Osteoblast (primary cell): ENCODE measurements at regions not wholly inside any gene's neighbourhood (a gene's known extent, or its start where the extent isn't known, plus 50 kb on each side); places are given as distances from the start of the nearest gene placed in this dataset.

ENCODE experiments used
- DNase-seq: peaks from one replicate; pipeline ENCODE4 v3.0.0; 2011; ENCODE audit warnings: low spot score, mixed read lengths; ENCODE audit not compliant: insufficient read length; ENCODE audit errors: missing footprints
- H2AFZ ChIP-seq: 2 replicates; pipeline ENCODE4 v1.6.0; 2011; ENCODE audit warnings: mild to moderate bottlenecking, low read length
- H3K27ac ChIP-seq: 2 replicates; pipeline ENCODE4 v1.5.1; 2011; ENCODE audit warnings: mild to moderate bottlenecking, low read depth, low read length, moderate library complexity
- H3K27me3 ChIP-seq: 2 replicates; pipeline ENCODE4 v1.6.0; 2012; ENCODE audit warnings: mild to moderate bottlenecking, control low read depth, inconsistent platforms, low read length, moderate library complexity; ENCODE audit not compliant: insufficient read depth
- H3K36me3 ChIP-seq: 2 replicates; pipeline ENCODE4 v1.5.1; 2011; ENCODE audit warnings: mild to moderate bottlenecking, low read length, control low read depth, moderate library complexity; ENCODE audit not compliant: insufficient read depth
- H3K4me1 ChIP-seq: 2 replicates; pipeline ENCODE4 v1.5.1; 2011; ENCODE audit warnings: mild to moderate bottlenecking, low read length, control low read depth, moderate library complexity; ENCODE audit not compliant: insufficient read depth
- H3K4me2 ChIP-seq: 2 replicates; pipeline ENCODE4 v1.6.0; 2011; ENCODE audit warnings: mild to moderate bottlenecking, low read length; ENCODE audit not compliant: insufficient read depth
- H3K4me3 ChIP-seq: fragments of 200-600 bp; sonication (generic); 3 replicates; pipeline ENCODE4 v1.5.1; 2012; ENCODE audit warnings: mild to moderate bottlenecking, low read length, inconsistent platforms; ENCODE audit not compliant: insufficient read depth
- H3K79me2 ChIP-seq: 2 replicates; pipeline ENCODE4 v1.6.0; 2012; ENCODE audit warnings: mild to moderate bottlenecking, low read length, control low read depth, inconsistent platforms; ENCODE audit not compliant: insufficient read depth
- H3K9me3 ChIP-seq: 2 replicates; pipeline ENCODE4 v1.5.1; 2011; ENCODE audit warnings: low read depth, low read length, control low read depth
- H4K20me1 ChIP-seq: 2 replicates; pipeline ENCODE4 v1.6.0; 2012; ENCODE audit warnings: mild to moderate bottlenecking, low read length, control low read depth; ENCODE audit not compliant: insufficient read depth
- CTCF ChIP-seq: IDR thresholded peaks from 2 replicates; pipeline ENCODE4 v1.5.1; 2011; ENCODE audit warnings: mild to moderate bottlenecking, low read depth, low read length, moderate library complexity; ENCODE audit errors: extremely low read depth

- no peak for TF ChIP-seq CTCF
- Histone ChIP-seq H3K79me2 (no peaks in the 10 kb centered on the region), H3K36me3 (no peaks in the 10 kb centered on the region), H3K4me2 (no peak overlapping the region), H3K9me3 (no peaks in the 10 kb centered on the region), H2AFZ (no peak overlapping the region), H3K27me3 (no peaks in the 10 kb centered on the region), H3K27ac (no peak overlapping the region), H3K4me3 (no peak overlapping the region), H3K4me1 (no peaks in the 10 kb centered on the region), H4K20me1 (no peaks in the 10 kb centered on the region)
- DNase-seq: no peak
Measured at GRCh38 chr6:98463038-98464000, 371.1 kb upstream of the POU3F2 start.

GRCh38 chr6:98467091-98467490 lies 367.3 kb upstream of the POU3F2 start:
- Histone ChIP-seq H3K4me2 (no peak overlapping the region), H3K27ac (no peak overlapping the region), H3K27me3 (no peaks in the 10 kb centered on the region), H3K4me1 (no peaks in the 10 kb centered on the region), H3K36me3 (no peaks in the 10 kb centered on the region), H3K9me3 (no peaks in the 10 kb centered on the region), H3K79me2 (no peaks in the 10 kb centered on the region), H3K4me3 (no peak overlapping the region), H4K20me1 (no peaks in the 10 kb centered on the region), H2AFZ (no peak overlapping the region)
- no peak for TF ChIP-seq CTCF
- no peak for DNase-seq

GRCh38 chr6:98467902-98468301 lies 366.5 kb upstream of the POU3F2 start:
- no peak for TF ChIP-seq CTCF
- H3K4me2 ChIP-seq: no peak overlapping the region
- no peaks in the 10 kb centered on the region for H3K4me1 ChIP-seq
- no peaks in the 10 kb centered on the region for H3K9me3 ChIP-seq
- DNase-seq: no peak
- no peaks in the 10 kb centered on the region for H4K20me1 ChIP-seq
- H3K27ac ChIP-seq: no peak overlapping the region
- no peak overlapping the region for H3K4me3 ChIP-seq
- no peaks in the 10 kb centered on the region for H3K27me3 ChIP-seq
- no peaks in the 10 kb centered on the region for H3K36me3 ChIP-seq
- H2AFZ ChIP-seq: no peak overlapping the region
- H3K79me2 ChIP-seq: no peaks in the 10 kb centered on the region

GRCh38 chr6:98469141-98469540 lies 365.2 kb upstream of the POU3F2 start:
- Histone ChIP-seq H3K4me2 (no peak overlapping the region), H4K20me1 (no peaks in the 10 kb centered on the region), H3K27ac (no peak overlapping the region), H3K4me1 (no peaks in the 10 kb centered on the region), H3K27me3 (no peaks in the 10 kb centered on the region), H3K4me3 (no peak overlapping the region), H3K79me2 (no peaks in the 10 kb centered on the region), H3K9me3 (no peaks in the 10 kb centered on the region), H2AFZ (no peak overlapping the region), H3K36me3 (no peaks in the 10 kb centered on the region)
- DNase-seq: no peak
- no peak for TF ChIP-seq CTCF
